Endodermal cell (in vitro differentiated cells): ENCODE measurements at regions not wholly inside any gene's neighbourhood (a gene's known extent, or its start where the extent isn't known, plus 50 kb on each side); places are given as distances from the start of the nearest gene placed in this dataset.
A peak's percentile ranks its signal among the peaks of the same experiment; 100 is the strongest.

ENCODE experiments used
- DNase-seq: peaks from one replicate; pipeline ENCODE4 v3.0.0-alpha.2; 2017
- H3K27ac ChIP-seq: 2 replicates; pipeline ENCODE4 v1.5.1; 2013; ENCODE audit warnings: mild to moderate bottlenecking, low read depth, low read length, moderate library complexity
- H3K27me3 ChIP-seq: 2 replicates; pipeline ENCODE4 v1.6.1; 2013; ENCODE audit warnings: mild to moderate bottlenecking, low read length, moderate library complexity; ENCODE audit not compliant: insufficient read depth, control insufficient read depth, poor library complexity, severe bottlenecking
- H3K36me3 ChIP-seq: 2 replicates; pipeline ENCODE4 v1.7.0; 2013; ENCODE audit warnings: mild to moderate bottlenecking, low read length, moderate library complexity; ENCODE audit not compliant: control insufficient read depth, insufficient read depth
- H3K4me1 ChIP-seq: one replicate; pipeline ENCODE4 v1.7.0; 2013; ENCODE audit warnings: low read length; ENCODE audit not compliant: control insufficient read depth, insufficient read depth
- H3K4me3 ChIP-seq: 2 replicates; pipeline ENCODE4 v1.5.1; 2013; ENCODE audit warnings: mild to moderate bottlenecking, low read length, moderate library complexity
- H3K9ac ChIP-seq: 2 replicates; pipeline ENCODE4 v1.6.1; 2013; ENCODE audit warnings: mild to moderate bottlenecking, low read length, moderate library complexity; ENCODE audit not compliant: poor library complexity, severe bottlenecking; ENCODE audit errors: extremely low read depth
- H3K9me3 ChIP-seq: 2 replicates; pipeline ENCODE4 v1.6.1; 2013; ENCODE audit warnings: mild to moderate bottlenecking, low read length, moderate library complexity; ENCODE audit not compliant: control insufficient read depth
- H3K27ac Mint-ChIP-seq: 2 replicates; pipeline ENCODE4 v1.8.0; 2020; ENCODE audit warnings: mixed read lengths
- H3K27me3 Mint-ChIP-seq: 2 replicates; pipeline ENCODE4 v1.8.0; 2021; ENCODE audit warnings: mild to moderate bottlenecking, mixed read lengths; ENCODE audit not compliant: insufficient read depth
- H3K36me3 Mint-ChIP-seq: 2 replicates; pipeline ENCODE4 v1.8.0; 2020; ENCODE audit warnings: low read depth, mixed read lengths
- H3K4me1 Mint-ChIP-seq: 2 replicates; pipeline ENCODE4 v1.8.0; 2020; ENCODE audit warnings: mixed read lengths
- H3K4me3 Mint-ChIP-seq: 2 replicates; pipeline ENCODE4 v1.8.0; 2020; ENCODE audit warnings: mild to moderate bottlenecking, moderate library complexity, mixed read lengths
- H3K9me3 Mint-ChIP-seq: 2 replicates; pipeline ENCODE4 v1.8.0; 2020; ENCODE audit warnings: mild to moderate bottlenecking, mixed read lengths
- CTCF ChIP-seq: fragments of 200-600 bp; sonication (generic); conservative IDR thresholded peaks from 2 replicates; pipeline ENCODE4 v1.5.0; 2021; ENCODE audit warnings: antibody characterized with exemption, mild to moderate bottlenecking
- WGBS, 2 experiments: methylation state at CpG; one replicate each; pipeline versions ENCODE4 v1.1.5 to v1.1.7; 2013; ENCODE audit warnings: missing lambda C conversion rate in 2 of 2, mixed read lengths in 1 of 2; ENCODE audit not compliant: insufficient coverage in 1 of 2, insufficient read length in 1 of 2; 5-methylcytosine and 5-hydroxymethylcytosine counted together

GRCh38 chr1:173297798-173298391 is 90.8 kb upstream of the TNFSF4 start:
- Mint-ChIP-seq H3K9me3 (no peaks in the 10 kb centered on the region), H3K4me1 (peaks cover 24% of the 10 kb centered on the region), H3K4me3 (no peak overlapping the region), H3K36me3 (no peaks in the 10 kb centered on the region), H3K27ac (no peak overlapping the region), H3K27me3 (no peaks in the 10 kb centered on the region)
- WGBS, 2 experiments = 87 to 93% methylated on average over 2 to 4 of the region's 4 CpGs
- no peak for DNase-seq
- Histone ChIP-seq H3K36me3 (no peaks in the 10 kb centered on the region), H3K4me3 (no peak overlapping the region), H3K27ac (no peak overlapping the region), H3K9ac (no peak overlapping the region), H3K27me3 (no peaks in the 10 kb centered on the region), H3K9me3 (no peaks in the 10 kb centered on the region), H3K4me1 (peaks cover 9% of the 10 kb centered on the region)
- TF ChIP-seq CTCF = no peak

- WGBS, 2 experiments = 56 to 71% methylated on average over 3 to 5 of the region's 5 CpGs
- no peak overlapping the region for H3K4me3 Mint-ChIP-seq
- H3K27me3 ChIP-seq = no peaks in the 10 kb centered on the region
- H3K36me3 ChIP-seq = no peaks in the 10 kb centered on the region
- H3K9me3 ChIP-seq = no peaks in the 10 kb centered on the region
- H3K4me1 ChIP-seq = peaks cover 17% of the 10 kb centered on the region
- peaks cover 40% of the 10 kb centered on the region for H3K4me1 Mint-ChIP-seq
- no peak for TF ChIP-seq CTCF
- no peak overlapping the region for H3K4me3 ChIP-seq
- peak overlapping the region; percentile 7 for H3K9ac ChIP-seq
- H3K27me3 Mint-ChIP-seq = no peaks in the 10 kb centered on the region
- H3K36me3 Mint-ChIP-seq = no peaks in the 10 kb centered on the region
- no peak for DNase-seq
- H3K27ac ChIP-seq = no peak overlapping the region
- peak overlapping the region; percentile 10 for H3K27ac Mint-ChIP-seq
- H3K9me3 Mint-ChIP-seq = no peaks in the 10 kb centered on the region
Observed at GRCh38 chr1:173300061-173301044, 93.2 kb upstream of the TNFSF4 start.

- Histone ChIP-seq H3K9ac (no peak overlapping the region), H3K4me1 (peaks cover 17% of the 10 kb centered on the region), H3K27me3 (no peaks in the 10 kb centered on the region), H3K36me3 (no peaks in the 10 kb centered on the region), H3K4me3 (no peak overlapping the region), H3K9me3 (no peaks in the 10 kb centered on the region), H3K27ac (no peak overlapping the region)
- Mint-ChIP-seq H3K36me3 (no peaks in the 10 kb centered on the region), H3K27ac (no peak overlapping the region), H3K4me1 (peaks cover 40% of the 10 kb centered on the region), H3K27me3 (no peaks in the 10 kb centered on the region), H3K4me3 (no peak overlapping the region), H3K9me3 (no peaks in the 10 kb centered on the region)
- no peak for TF ChIP-seq CTCF
- WGBS, 2 experiments = 86% methylated on average over 1 of the region's 1 CpG; no CpG with 5 or more reads in 1 of the 2 experiments
- no peak for DNase-seq
Observed at GRCh38 chr1:173301507-173301906, 94.4 kb upstream of the TNFSF4 start.
